HG02981 (cell line): ENCODE measurements at regions not wholly inside any gene's neighbourhood (a gene's known extent, or its start where the extent isn't known, plus 50 kb on each side); places are given as distances from the start of the nearest gene placed in this dataset.

Source experiments
- ATAC-seq: cut with Tn5 transposase; IDR thresholded peaks from one replicate; pipeline ENCODE4 v1.9.1; 2021; ENCODE audit warnings: mild to moderate bottlenecking, moderate library complexity; ENCODE audit not compliant: unreplicated experiment

- ATAC-seq = no peak
Observed at GRCh38 chr13:91174886-91175501, 172.5 kb upstream of the MIR17HG start.

GRCh38 chr13:91178099-91178498 is 169.4 kb upstream of the MIR17HG start:
- ATAC-seq = no peak

GRCh38 chr13:91181892-91182291 is 165.6 kb upstream of the MIR17HG start:
- no peak for ATAC-seq

DNA sequence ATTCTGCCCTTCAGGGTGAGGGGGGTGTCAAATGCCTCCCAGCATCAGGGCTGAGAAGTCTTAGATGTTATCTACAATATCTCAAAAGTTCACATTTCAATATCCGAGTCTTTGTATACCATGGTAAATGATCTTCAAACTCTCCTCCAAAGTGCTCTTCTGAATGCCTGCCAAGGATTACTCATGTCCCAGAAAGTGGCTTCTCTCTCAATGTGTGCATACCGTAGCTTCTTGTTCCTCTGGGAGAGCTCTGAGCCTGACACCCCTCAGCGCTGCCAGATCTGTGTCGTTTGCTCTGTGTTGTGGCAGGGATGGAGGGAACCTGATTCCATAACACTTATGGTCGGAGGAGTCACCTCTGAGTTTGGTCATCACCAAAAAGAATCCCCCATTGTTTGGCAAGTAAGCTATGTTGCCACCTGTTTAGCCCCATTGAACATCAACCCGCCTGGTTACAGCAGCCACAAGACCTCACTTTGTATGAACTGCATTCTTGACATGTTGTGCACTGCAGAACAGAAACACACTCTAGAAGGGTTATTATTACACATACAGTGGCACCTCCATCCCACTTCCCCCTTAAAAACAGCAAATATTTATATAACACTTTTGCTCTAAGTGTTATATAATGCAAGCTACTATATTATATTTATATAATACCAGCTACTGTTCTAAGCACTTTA is 163.1 kb upstream of the MIR17HG start:
- no peak for ATAC-seq

- ATAC-seq = no peak
Observed at GRCh38 chr13:91185294-91185863, 162.1 kb upstream of the MIR17HG start.

DNA sequence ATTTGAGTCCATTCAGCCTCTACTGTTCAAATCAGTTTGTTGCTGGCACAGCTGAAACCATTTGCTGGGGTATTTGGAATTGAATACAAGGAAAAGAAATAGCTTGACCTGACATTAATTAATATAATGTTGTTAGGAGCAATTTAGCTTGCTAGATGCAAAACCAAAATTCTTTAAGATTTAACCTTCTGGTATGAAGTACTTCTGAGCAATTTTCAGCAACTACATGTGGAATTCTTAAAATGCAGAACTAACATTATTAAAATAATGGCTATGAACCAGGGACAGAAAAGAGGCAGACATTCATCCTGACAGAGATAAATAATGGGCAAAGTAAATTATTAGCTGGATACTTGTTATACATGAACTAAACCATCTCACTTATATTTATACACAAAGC is 160.0 kb upstream of the MIR17HG start:
- no peak for ATAC-seq

GRCh38 chr13:91189506-91189905 is 158.0 kb upstream of the MIR17HG start:
- ATAC-seq = no peak

- ATAC-seq = no peak
Observed at GRCh38 chr13:91193358-91193757, 154.1 kb upstream of the MIR17HG start.

- ATAC-seq = no peak
Observed at GRCh38 chr13:91195789-91196188, 151.7 kb upstream of the MIR17HG start.

DNA sequence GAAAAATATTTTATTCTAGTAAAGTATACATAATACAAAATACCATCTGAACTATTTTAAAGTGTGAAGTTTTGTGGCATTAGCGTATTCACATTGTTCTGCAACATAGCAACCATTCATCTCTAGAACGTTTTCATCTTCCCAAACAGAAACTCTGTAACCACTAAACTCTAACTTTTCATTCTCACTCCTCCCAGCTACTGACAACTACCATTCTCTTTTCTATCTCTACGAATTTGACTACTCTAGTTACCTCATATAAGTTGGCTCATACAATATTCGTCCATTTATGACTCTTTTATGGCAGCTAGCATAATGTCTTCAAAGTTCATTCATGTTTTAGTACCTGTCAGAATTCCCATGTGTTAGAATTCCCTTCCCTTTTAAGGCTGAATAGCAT is 150.5 kb upstream of the MIR17HG start:
- no peak for ATAC-seq

GRCh38 chr13:91199866-91200265 is 147.6 kb upstream of the MIR17HG start:
- ATAC-seq = no peak

DNA sequence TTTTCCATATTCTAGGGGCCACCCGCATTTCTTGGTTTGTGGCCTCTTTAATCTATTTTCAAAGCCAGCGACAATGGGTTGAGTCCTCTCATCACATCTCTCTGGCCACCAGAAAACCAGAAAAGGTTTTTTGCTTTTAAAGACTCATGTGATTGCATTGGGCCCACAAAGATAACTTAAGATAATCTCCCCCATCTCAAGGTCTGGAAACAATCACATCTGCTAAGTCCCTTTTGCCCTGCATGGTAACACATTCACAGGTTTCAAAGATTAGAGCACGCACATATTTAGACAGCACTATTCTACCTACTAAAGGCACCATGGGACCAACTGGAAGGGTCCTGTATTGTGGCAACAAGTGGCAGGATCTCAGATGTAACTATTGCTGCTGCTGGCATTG is 147.0 kb upstream of the MIR17HG start:
- ATAC-seq = no peak

DNA sequence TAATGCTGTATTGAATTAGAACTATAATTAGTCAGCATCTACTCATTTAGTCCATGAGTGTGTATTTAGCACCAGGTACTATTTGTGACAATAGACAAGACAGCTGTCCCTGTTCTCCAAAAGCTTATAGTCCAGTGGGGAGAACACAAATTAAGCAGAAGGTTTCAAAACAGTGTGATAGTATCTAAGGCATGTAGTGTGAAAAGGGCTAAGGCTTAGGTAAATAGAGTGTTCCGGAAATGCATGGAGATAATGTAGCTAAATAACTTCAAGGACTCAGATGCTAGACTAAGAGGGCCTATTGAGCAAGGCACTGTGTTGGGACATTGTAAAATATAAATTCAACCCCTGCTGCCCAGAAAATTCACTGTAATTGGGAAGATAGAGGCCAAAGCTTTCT is 144.1 kb upstream of the MIR17HG start:
- no peak for ATAC-seq

DNA sequence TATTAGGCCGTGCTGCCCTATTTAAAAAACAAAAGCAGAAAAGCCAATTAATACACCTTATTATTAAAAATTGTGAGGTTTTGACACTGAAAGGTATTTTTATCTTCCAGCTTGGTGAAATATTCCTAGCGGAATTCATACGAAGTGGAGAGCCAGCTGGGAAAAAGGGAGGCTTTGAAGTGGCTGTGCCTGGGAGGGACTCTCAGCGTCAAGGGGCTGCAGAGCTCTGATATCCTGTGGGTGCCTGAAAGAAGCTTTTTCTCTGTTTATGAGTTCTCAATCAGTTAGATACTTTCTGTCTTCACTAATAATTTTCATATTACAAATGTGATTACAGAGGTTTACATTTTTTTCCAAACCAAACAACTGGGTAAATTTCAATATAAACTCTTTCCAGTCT is 140.2 kb upstream of the MIR17HG start:
- ATAC-seq = no peak

- ATAC-seq = no peak
Observed at GRCh38 chr13:91211510-91211909, 136.0 kb upstream of the MIR17HG start.

DNA sequence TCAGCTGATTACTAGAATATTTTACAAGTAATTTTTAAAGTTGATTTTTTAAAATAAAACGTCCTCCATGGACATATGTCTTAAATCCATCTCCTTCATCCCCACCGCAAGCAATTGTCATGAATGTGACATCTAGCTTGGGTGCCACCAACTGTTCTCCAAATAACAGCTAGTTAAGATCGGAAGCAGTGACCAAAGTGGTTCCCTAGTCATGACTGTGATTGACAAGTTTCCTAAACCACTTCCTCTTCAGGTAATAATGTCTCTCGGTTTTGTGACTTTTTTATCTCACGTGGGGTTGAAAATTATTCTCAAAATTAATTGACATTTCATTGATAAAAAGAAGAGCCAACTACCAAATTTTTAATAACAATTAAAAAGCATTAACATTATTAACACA is 135.3 kb upstream of the MIR17HG start:
- ATAC-seq = no peak

- ATAC-seq = no peak
Observed at GRCh38 chr13:91214031-91214430, 133.5 kb upstream of the MIR17HG start.

- no peak for ATAC-seq
Observed at GRCh38 chr13:91216928-91217700, 130.4 kb upstream of the MIR17HG start.

- no peak for ATAC-seq
Observed at GRCh38 chr13:91219201-91219600, 128.3 kb upstream of the MIR17HG start.

GRCh38 chr13:91220872-91221271 is 126.6 kb upstream of the MIR17HG start:
- no peak for ATAC-seq

DNA sequence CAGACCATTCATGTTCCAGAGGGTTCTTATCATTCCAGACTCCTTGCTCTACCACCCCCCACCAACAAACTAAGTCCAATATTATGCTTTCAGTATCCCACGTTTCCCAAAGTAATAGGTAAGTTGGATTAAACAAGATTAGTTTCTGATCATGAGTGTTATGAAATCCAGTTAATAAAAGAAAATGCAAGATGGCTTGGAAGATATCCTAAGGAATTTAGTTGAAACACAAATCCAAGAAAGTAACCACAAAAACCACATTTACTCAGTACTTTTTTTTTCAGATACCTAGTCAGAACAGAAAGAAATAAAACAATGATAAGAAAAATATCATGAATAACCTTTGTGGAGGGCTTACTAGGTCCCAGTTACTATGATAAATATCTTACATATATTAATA is 119.4 kb upstream of the MIR17HG start:
- no peak for ATAC-seq

DNA sequence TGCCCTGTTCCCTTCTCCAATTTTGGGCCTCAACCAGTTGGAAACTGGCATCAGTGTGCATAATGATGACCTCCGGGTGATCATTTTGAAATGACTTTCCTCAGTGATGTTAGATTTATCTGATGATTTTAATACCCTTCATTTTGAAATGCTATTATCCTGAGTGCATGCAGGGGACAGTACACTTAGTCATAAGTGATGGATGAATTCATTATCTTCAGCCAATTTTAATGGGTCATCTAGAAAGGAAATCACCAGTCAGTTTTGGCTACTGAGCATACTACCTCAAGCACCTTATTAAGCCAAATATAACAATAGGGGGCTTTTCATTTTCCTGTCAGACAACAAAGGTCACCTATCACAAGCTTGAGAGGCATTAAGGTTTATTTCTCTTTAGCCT is 118.5 kb upstream of the MIR17HG start:
- ATAC-seq = no peak
